ENCODE measurements at regions not wholly inside any gene's neighbourhood (a gene's known extent, or its start where the extent isn't known, plus 50 kb on each side); places are given as distances from the start of the nearest gene placed in this dataset.
"Not testable (repeated sequence)": the region's sequence is repeated elsewhere in the genome, so short reads cannot be mapped to it uniquely, and the experiment has no call there.

- TF ChIP-seq CTCF (IDR thresholded peaks at IDR 0.05; ENCODE audit: insufficient read depth, low read length, poor library complexity, severe bottlenecking); EZH2phosphoT487 (conservative IDR thresholded peaks at IDR 0.05; ENCODE audit: low read length): not testable (repeated sequence)
Measured at GRCh38 chr6:26803762-26804161, 144.2 kb upstream of the ZNF322 start.
